HPDE6-E6E7 (cell line): ENCODE measurements at regions not wholly inside any gene's neighbourhood (a gene's known extent, or its start where the extent isn't known, plus 50 kb on each side); places are given as distances from the start of the nearest gene placed in this dataset.

Source experiments
- DNase-seq: peaks from one replicate; pipeline ENCODE4 v3.0.0; 2011; ENCODE audit warnings: missing footprints; ENCODE audit errors: extremely low spot score

- peak; percentile 53 for DNase-seq
These were observed 229.2 kb downstream of the PTTG2 start for GRCh38 chr4:38189445-38189844.

GRCh38 chr4:38190717-38191178 is 230.6 kb downstream of the PTTG2 start:
- DNase-seq = no peak

GRCh38 chr4:38192516-38192915 is 232.3 kb downstream of the PTTG2 start:
- DNase-seq = no peak

- DNase-seq = no peak
These were observed 233.2 kb downstream of the PTTG2 start for GRCh38 chr4:38193236-38193863.

GRCh38 chr4:38194047-38194602 is 233.9 kb downstream of the PTTG2 start:
- no peak for DNase-seq

GRCh38 chr4:38195486-38195885 is 235.3 kb downstream of the PTTG2 start:
- no peak for DNase-seq

- no peak for DNase-seq
These were observed 235.7 kb downstream of the PTTG2 start for GRCh38 chr4:38195911-38196310.

GRCh38 chr4:38202242-38202641 is 242.0 kb downstream of the PTTG2 start:
- DNase-seq = no peak

- DNase-seq = no peak
These were observed 243.4 kb downstream of the PTTG2 start for GRCh38 chr4:38203609-38204008.

GRCh38 chr4:38204339-38205035 is 244.3 kb downstream of the PTTG2 start:
- no peak for DNase-seq

- no peak for DNase-seq
These were observed 245.1 kb downstream of the PTTG2 start for GRCh38 chr4:38205261-38205660.

- no peak for DNase-seq
These were observed 246.9 kb downstream of the PTTG2 start for GRCh38 chr4:38207110-38207457.

- DNase-seq = no peak
These were observed 249.5 kb downstream of the PTTG2 start for GRCh38 chr4:38209654-38210053.

- DNase-seq = no peak
These were observed 250.4 kb downstream of the PTTG2 start for GRCh38 chr4:38210396-38211114.

GRCh38 chr4:38211885-38212284 is 251.7 kb downstream of the PTTG2 start:
- DNase-seq = no peak

- DNase-seq = no peak
These were observed 253.0 kb downstream of the PTTG2 start for GRCh38 chr4:38213083-38213805.

- no peak for DNase-seq
These were observed 262.7 kb downstream of the PTTG2 start for GRCh38 chr4:38222892-38223291.

GRCh38 chr4:38223306-38223705 is 263.1 kb downstream of the PTTG2 start:
- no peak for DNase-seq

- DNase-seq = no peak
These were observed 263.6 kb downstream of the PTTG2 start for GRCh38 chr4:38223782-38224236.

GRCh38 chr4:38224850-38225249 is 264.7 kb downstream of the PTTG2 start:
- DNase-seq = no peak

- no peak for DNase-seq
These were observed 266.0 kb downstream of the PTTG2 start for GRCh38 chr4:38226170-38226569.
